ENCODE measurements at regions not wholly inside any gene's neighbourhood (a gene's known extent, or its start where the extent isn't known, plus 50 kb on each side); places are given as distances from the start of the nearest gene placed in this dataset.

- TF ChIP-seq CTCF (IDR thresholded peaks at IDR 0.05 in 2 of 3, conservative IDR thresholded peaks at IDR 0.05 in 1 of 3; ENCODE audit: borderline replicate concordance in 1 of 3, insufficient read depth in 1 of 3, low read depth in 2 of 3, low read length in 2 of 3): no peak
- TF ChIP-seq CBX3 (IDR thresholded peaks at IDR 0.05; ENCODE audit: low read depth): no peak
- no peak for TF ChIP-seq YY1 (IDR thresholded peaks at IDR 0.05; ENCODE audit: extremely low read depth, insufficient replicate concordance, low read depth, low read length)
- TF ChIP-seq POLR2A (IDR thresholded peaks at IDR 0.05; ENCODE audit: borderline replicate concordance, extremely low read depth, insufficient read depth, insufficient read length): no peak
- TF ChIP-seq EZH2phosphoT487 (IDR thresholded peaks at IDR 0.05; ENCODE audit: borderline replicate concordance): no peak
- no peak for TF ChIP-seq ZBTB33 (IDR thresholded peaks at IDR 0.05; ENCODE audit: extremely low read depth, insufficient replicate concordance, low read length)
- TF ChIP-seq EZH2 (IDR thresholded peaks at IDR 0.05): no peak
- TF ChIP-seq TCF7L2 (IDR thresholded peaks at IDR 0.05; ENCODE audit: borderline replicate concordance, extremely low read depth, insufficient read depth, insufficient read length): no peak
These were observed 502.6 kb downstream of the EPHA5 start (continued) for GRCh38 chr4:65167719-65168118.

- H3K36me3 ChIP-seq (ENCODE audit: control insufficient read depth in 1 of 2, insufficient read depth in 2 of 2, low read length in 2 of 2): no peaks in the 10 kb centered on the region
- H3K9me3 ChIP-seq (ENCODE audit: control insufficient read depth in 1 of 2, insufficient read depth in 1 of 2, low read depth in 1 of 2, low read length in 2 of 2): peaks cover 9 to 17% of the 10 kb centered on the region in 2 experiments; a peak in 3 of 4 replicates
- no TSS peak for BruUV-seq (replicated peaks)
- H4K20me1 ChIP-seq (ENCODE audit: insufficient read depth): no peaks in the 10 kb centered on the region
- intact Hi-C loops (cut with micrococcal nuclease): no loop called here
- ATAC-seq: no peak
- H3K4me2 ChIP-seq (ENCODE audit: low read length): no peak overlapping the region
- H3K27me3 ChIP-seq (ENCODE audit: insufficient read depth, low read length): no peaks in the 10 kb centered on the region
- no peak overlapping the region for H3K4me3 ChIP-seq (replicated peaks in 1 of 2; ENCODE audit: low read depth in 1 of 2, low read length in 2 of 2)
- no peak overlapping the region for H2AFZ ChIP-seq (ENCODE audit: low read depth, low read length, poor library complexity, severe bottlenecking)
- ChIA-PET CTCF (no interaction called here), RAD21 (ENCODE audit: low non-redundant PET in 1 of 2, low total read pairs in 2 of 2, uncharacterized antibody in 2 of 2, unreplicated experiment in 2 of 2) (no interaction called here), POLR2A (no interaction called here)
- H3K9ac ChIP-seq (ENCODE audit: low read length): no peak overlapping the region
- no peaks in the 10 kb centered on the region for H3K4me1 ChIP-seq (ENCODE audit: control insufficient read depth in 1 of 2, insufficient read depth in 2 of 2, low read length in 2 of 2)
- no peaks in the 10 kb centered on the region for H3K9me2 ChIP-seq (ENCODE audit: insufficient read depth)
- no peak for DNase-seq (ENCODE audit: low read depth, low spot score)
- H3K27ac ChIP-seq (ENCODE audit: low read depth, low read length): no peak overlapping the region
- H3K79me2 ChIP-seq (ENCODE audit: insufficient read depth, low read length): no peaks in the 10 kb centered on the region
- TF ChIP-seq MAX (IDR thresholded peaks at IDR 0.05) (no peak), CBX3 (IDR thresholded peaks at IDR 0.05; ENCODE audit: low read depth) (no peak), SIN3A (IDR thresholded peaks at IDR 0.05; ENCODE audit: low read depth) (no peak), RAD21 (IDR thresholded peaks at IDR 0.05; ENCODE audit: low read depth) (no peak), ELF1 (IDR thresholded peaks at IDR 0.05; ENCODE audit: borderline replicate concordance, low read depth) (no peak), ZFX (IDR thresholded peaks at IDR 0.05) (no peak), EZH2 (IDR thresholded peaks at IDR 0.05) (no peak), REST (IDR thresholded peaks at IDR 0.05; ENCODE audit: low read depth) (no peak), CEBPB (IDR thresholded peaks at IDR 0.05; ENCODE audit: low read depth) (no peak), FOSL1 (IDR thresholded peaks at IDR 0.05; ENCODE audit: low read depth) (no peak), EZH2phosphoT487 (IDR thresholded peaks at IDR 0.05; ENCODE audit: borderline replicate concordance) (no peak), ZNF274 (IDR thresholded peaks at IDR 0.05; ENCODE audit: low read depth, low read length) (no peak), POLR2AphosphoS5 (IDR thresholded peaks at IDR 0.05; ENCODE audit: low read depth, low read length) (no peak)
These were observed 518.1 kb downstream of the EPHA5 start for GRCh38 chr4:65152205-65152604.

Measured in HCT116 (cell line).